RWPE1 (cell line): ENCODE measurements at regions not wholly inside any gene's neighbourhood (a gene's known extent, or its start where the extent isn't known, plus 50 kb on each side); places are given as distances from the start of the nearest gene placed in this dataset.

Experiments used
- CTCF ChIA-PET: fragments of 350-600 bp; sonication (Branson Sonifier 250); formaldehyde crosslinking; extraction: SDS; loops from one replicate; lab custom pipeline; 2021; lab: Yijun Ruan, JAX
- POLR2A ChIA-PET: fragments of 400-600 bp; formaldehyde crosslinking; extraction: SDS; loops from one replicate; lab custom pipeline; 2020; ENCODE audit warnings: antibody characterized with exemption; ENCODE audit not compliant: low non-redundant PET; lab: Yijun Ruan, JAX
- DNase-seq: peaks from one replicate; pipeline ENCODE4 v3.0.0; 2012; ENCODE audit warnings: low spot score
- H3K27ac ChIP-seq: fragments of 450-650 bp; 2 replicates; pipeline ENCODE4 v1.5.1; 2017
- TF ChIP-seq, protein P1 (sequence below): fragments of 450-650 bp; conservative IDR thresholded peaks from 2 replicates; pipeline ENCODE4 v1.5.1; 2017; ENCODE audit warnings: low read depth, mild to moderate bottlenecking

GRCh38 chr11:123302751-123303195, 107.7 kb upstream of the CLMP start:
- TF ChIP-seq, protein P1, sequence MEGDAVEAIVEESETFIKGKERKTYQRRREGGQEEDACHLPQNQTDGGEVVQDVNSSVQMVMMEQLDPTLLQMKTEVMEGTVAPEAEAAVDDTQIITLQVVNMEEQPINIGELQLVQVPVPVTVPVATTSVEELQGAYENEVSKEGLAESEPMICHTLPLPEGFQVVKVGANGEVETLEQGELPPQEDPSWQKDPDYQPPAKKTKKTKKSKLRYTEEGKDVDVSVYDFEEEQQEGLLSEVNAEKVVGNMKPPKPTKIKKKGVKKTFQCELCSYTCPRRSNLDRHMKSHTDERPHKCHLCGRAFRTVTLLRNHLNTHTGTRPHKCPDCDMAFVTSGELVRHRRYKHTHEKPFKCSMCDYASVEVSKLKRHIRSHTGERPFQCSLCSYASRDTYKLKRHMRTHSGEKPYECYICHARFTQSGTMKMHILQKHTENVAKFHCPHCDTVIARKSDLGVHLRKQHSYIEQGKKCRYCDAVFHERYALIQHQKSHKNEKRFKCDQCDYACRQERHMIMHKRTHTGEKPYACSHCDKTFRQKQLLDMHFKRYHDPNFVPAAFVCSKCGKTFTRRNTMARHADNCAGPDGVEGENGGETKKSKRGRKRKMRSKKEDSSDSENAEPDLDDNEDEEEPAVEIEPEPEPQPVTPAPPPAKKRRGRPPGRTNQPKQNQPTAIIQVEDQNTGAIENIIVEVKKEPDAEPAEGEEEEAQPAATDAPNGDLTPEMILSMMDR: no peak
- no peak overlapping the region for H3K27ac ChIP-seq
- ChIA-PET CTCF (interaction anchor here (1.0 kb wide), 1 partner anchor 35 kb away, joined by 5 read pairs; no protein-coding TSS in a partner anchor), POLR2A (no interaction called here)
- DNase-seq: no peak

DNA sequence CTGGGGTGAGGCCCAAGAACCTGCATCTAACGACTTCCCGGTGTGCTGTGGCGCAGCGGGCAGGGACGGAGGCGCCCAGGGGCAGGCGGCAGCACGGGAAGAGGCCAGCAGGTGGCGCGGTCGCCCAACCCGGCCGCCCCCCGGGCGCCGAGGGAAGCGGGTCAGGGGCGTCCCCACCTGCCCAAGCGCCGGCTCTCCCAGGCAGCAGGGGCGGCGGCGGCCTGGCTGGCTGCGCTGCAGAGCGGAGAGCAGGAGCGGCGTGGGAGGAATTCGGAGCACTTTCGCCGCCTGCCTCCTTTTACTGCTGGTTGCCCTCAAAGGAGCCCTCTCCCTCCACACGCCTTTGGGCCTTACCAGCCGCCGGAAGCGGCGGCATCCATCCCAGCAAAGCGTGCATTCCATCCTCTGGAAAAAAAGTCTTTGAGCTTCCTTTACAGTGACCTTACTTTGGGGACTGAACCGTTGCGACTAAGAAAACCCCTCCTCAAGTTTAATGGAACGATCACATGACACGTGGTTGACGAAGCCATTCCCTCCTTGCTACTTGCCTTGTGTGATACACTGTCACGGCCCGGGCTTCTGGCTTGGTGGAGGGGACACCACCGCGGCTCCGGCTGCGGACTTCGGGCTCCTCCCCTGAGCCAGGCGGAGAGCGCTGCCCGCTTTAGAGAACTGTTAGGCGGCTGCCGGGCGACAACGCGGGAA, 106.8 kb upstream of the CLMP start:
- CTCF ChIA-PET: interaction anchor here (0.7 to 1.1 kb wide), 7 partner anchors 15 to 286 kb away, joined by 3 to 6 read pairs (median 3); no protein-coding TSS in a partner anchor
- H3K27ac ChIP-seq: no peak overlapping the region
- TF ChIP-seq, protein P1: peak; percentile 77

GRCh38 chr11:123301013-123301591, 106.1 kb upstream of the CLMP start:
- ChIA-PET POLR2A (no interaction called here), CTCF (interaction anchor here (0.6 to 1.1 kb wide), 6 partner anchors 16 to 913 kb away, joined by 3 to 6 read pairs (median 4); no protein-coding TSS in a partner anchor)
- TF ChIP-seq, protein P1: no peak
- no peak overlapping the region for H3K27ac ChIP-seq
- no peak for DNase-seq

More for the DNA sequence above, 106.8 kb upstream of the CLMP start:
- POLR2A ChIA-PET: no interaction called here
- peak; percentile 49 for DNase-seq

- CTCF ChIA-PET: interaction anchor here (0.6 to 1.7 kb wide), 2 partner anchors 39 to 281 kb away, joined by 4 to 6 read pairs; no protein-coding TSS in a partner anchor
- DNase-seq: no peak
- H3K27ac ChIP-seq: no peak overlapping the region
- TF ChIP-seq, protein P1: no peak
- POLR2A ChIA-PET: no interaction called here
These were observed 104.7 kb upstream of the CLMP start for GRCh38 chr11:123299721-123300120.

DNA sequence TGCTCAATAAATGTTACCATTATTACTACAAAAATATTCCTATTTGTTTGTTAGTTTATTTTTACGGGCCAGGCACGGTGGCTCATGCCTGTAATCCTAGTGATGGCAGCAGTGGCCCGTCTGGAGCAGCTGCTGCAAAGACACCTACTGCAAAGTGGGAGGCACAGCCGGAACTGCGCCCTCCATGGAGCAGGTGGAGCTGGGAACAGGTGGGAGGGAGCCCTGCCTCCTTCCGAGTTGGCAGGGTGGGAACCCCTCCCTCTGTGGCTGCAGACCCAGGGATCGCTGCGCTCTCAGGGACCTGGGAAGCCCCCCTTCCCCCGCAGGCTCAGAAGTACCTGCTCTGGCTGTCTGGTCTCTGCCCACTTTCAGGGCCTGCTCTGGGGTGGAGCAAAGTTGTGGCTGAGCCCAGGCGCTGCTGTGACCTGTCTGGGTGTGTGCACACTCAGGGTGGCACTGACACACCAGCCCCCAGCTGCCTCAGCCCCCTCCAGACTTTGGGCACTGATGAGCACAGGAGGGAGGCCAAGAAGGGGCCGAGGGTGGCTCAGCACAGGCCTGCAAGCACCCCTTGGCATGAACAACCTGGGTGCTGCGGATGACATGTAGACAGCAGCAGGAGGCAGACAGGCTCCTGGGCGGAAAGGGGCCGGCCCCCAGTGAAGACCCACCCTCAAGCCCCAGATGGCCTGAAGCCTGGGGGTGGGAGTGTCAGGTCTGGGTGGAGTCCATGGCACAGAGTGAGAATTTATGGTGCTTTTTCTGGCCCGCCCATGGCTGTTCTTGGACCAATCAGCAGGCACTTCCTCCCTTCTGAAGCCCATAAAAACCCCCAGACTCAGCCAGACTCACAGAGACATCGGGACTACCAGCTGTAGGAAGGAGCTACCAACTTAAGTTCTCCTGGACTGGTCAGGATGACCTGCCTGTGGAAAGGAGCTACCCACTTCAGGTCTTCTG, 103.7 kb upstream of the CLMP start:
- TF ChIP-seq, protein P1: no peak
- POLR2A ChIA-PET: no interaction called here

GRCh38 chr11:123292647-123293046, 97.6 kb upstream of the CLMP start:
- DNase-seq: no peak
- ChIA-PET POLR2A (no interaction called here), CTCF (no interaction called here)
- H3K27ac ChIP-seq: no peak overlapping the region
- TF ChIP-seq, protein P1: no peak

More for the DNA sequence above, 103.7 kb upstream of the CLMP start:
- H3K27ac ChIP-seq: no peak overlapping the region
- CTCF ChIA-PET: interaction anchor here (1.7 kb wide), 1 partner anchor 38 kb away, joined by 4 read pairs; no protein-coding TSS in a partner anchor
- DNase-seq: no peak
